HG03039 (cell line): ENCODE measurements at regions not wholly inside any gene's neighbourhood (a gene's known extent, or its start where the extent isn't known, plus 50 kb on each side); places are given as distances from the start of the nearest gene placed in this dataset.

Experiments used
- ATAC-seq: cut with Tn5 transposase; IDR thresholded peaks from one replicate; pipeline ENCODE4 v1.9.1; 2021; ENCODE audit warnings: mild to moderate bottlenecking, moderate library complexity; ENCODE audit not compliant: unreplicated experiment

- ATAC-seq, result no peak
These were observed 209.6 kb downstream of the BUD13 start for GRCh38 chr11:116563028-116563711.

GRCh38 chr11:116560589-116560988 lies 212.2 kb downstream of the BUD13 start:
- no peak for ATAC-seq

- no peak for ATAC-seq
These were observed 214.1 kb downstream of the BUD13 start for GRCh38 chr11:116558504-116559211.

DNA sequence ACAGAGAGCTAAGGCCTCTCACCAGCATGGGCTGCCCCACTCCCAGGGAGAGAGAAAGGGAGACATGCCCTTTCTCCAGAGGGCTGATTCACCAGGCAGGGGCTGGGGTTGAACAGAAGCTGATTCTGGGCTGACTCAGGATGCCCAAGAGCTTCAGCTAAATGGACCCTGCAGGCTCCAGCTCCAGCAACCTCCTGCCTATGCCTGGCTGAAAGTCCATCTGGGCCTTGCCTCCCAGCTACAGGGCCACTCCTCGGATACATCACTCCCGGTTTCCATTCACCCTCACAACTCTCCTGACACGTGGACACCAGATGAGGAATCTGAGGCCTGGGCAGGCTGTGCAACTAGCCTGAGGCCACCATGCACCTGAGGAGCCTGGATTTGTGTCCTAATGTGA lies 215.5 kb downstream of the BUD13 start:
- ATAC-seq, result no peak

GRCh38 chr11:116556483-116556882 lies 216.3 kb downstream of the BUD13 start:
- ATAC-seq, result no peak

GRCh38 chr11:116553482-116553881 lies 219.3 kb downstream of the BUD13 start:
- ATAC-seq, result no peak

DNA sequence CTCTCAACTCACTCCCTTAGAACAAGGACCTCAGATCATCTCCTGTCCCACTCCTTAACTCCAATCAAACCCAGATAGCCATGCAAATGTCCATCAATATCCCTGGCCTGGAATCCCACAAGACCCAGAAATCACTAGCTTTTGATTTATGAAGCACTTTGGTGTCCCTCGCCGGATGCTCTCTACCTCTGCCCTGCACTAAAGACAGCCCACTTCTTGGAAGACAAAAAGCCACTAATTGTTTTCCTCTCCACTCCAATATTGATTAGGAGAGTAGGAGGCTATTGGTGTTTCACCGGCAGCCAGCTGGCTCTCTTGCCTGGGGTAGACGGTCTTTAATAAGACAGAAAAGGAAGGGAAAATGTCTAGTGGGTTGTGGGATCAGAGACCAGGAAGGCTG lies 221.2 kb downstream of the BUD13 start:
- ATAC-seq, result no peak

- ATAC-seq, result no peak
These were observed 224.5 kb downstream of the BUD13 start for GRCh38 chr11:116548256-116548655.

DNA sequence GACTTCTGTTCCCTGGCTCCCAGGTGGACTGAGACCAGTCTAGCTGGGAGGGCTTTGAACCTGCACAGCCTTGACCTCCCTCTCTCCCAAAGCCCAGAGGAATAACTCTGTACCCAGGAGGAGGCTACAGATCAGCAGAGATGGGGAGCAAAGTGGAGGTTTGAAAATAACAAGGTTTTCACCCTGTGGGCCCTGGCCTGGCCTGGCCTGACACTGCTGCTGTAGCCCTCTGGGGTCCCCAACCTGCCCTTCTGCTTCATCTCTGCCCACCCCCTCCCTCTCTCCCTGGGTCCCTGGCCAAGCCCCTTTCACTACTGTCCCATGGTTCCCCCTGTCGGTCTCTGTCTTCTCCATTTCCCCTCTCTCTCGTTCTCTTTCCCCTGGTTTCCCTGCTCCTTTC lies 225.2 kb downstream of the BUD13 start:
- ATAC-seq, result no peak

DNA sequence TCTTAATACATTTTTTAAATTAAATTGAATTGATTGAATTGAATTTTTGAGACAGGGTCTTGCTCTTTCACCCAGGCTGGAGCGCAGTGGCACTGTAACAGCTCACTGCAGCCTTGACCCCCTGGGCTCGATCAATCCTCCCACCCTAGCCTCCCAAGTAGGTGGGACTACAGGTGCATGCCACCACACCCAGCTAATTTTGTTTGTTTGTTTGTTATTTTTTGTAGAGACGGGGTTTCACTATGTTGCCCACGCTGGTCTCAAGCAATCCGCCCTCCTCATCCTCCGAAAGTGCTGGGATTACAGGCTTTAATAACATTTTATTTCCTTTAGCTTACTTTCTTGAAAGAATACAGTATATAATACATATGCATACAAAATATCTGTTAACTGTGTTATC lies 226.9 kb downstream of the BUD13 start:
- no peak for ATAC-seq

DNA sequence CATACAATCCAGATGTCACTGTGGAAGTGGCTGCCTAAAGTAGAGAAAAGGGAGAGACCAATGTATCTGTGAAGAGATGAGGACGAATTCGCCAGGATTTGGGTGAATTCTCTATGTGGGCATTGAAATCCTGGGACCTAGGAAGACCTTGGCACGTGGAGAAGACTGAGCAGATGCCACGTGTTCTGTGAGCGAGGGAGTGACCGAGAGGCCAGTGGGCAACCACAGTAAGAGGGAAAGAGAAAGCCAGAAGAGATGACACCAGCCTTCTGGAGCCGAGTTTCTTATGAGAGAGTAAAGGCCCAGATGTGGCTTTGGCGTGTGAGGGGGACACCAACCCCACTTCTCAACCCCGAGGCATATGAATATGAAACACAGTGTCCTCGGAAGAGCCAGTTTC lies 228.1 kb downstream of the BUD13 start:
- ATAC-seq, result no peak

DNA sequence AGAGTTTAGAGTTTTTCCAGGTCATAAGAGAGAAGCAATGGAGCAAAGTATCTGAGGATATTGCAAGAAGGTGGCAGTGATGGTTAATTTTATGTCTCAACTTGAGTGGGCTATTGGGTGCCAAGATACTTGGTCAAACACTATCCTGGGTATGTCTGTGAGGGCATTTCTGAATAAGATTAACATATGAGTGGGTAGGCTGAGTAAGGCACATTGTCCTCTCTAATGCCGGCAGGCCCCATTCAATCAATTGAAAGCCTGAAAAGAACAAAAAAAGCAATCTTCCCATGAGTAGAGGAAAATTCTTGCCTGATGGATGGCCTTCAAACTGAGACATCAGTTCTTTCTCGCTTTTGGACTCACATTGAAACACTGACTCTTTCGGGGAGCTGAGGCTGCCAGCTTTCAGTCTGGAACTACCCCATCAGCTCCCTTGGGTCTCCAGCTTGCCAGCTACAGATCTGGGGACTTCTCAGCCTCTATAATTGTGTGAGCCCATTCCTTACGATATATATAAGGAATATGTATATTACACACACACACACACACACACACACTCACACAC lies 228.8 kb downstream of the BUD13 start:
- no peak for ATAC-seq

DNA sequence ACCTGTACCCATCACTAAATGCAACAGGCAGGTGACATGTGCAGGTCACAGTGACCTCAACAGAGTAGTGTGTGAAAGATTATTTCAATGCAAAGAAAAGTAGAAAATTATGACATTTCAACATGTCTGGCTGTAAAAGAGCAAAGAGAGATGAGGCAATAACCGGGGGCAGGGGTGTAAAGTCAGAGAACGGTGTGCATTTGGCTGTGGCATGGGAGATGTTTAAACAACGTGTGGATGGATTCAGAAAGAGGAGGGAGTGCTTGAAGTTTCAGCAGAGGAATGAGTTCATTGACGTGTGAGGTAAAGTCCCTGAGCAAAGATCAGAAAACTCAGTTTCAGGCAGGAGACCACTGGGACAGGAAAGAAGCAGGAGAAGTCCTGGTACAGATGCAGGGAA lies 229.7 kb downstream of the BUD13 start:
- ATAC-seq, result no peak

GRCh38 chr11:116542406-116542805 lies 230.4 kb downstream of the BUD13 start:
- ATAC-seq, result no peak

GRCh38 chr11:116541460-116541859 lies 231.3 kb downstream of the BUD13 start:
- ATAC-seq, result no peak

GRCh38 chr11:116540645-116541304 lies 232.0 kb downstream of the BUD13 start:
- no peak for ATAC-seq

DNA sequence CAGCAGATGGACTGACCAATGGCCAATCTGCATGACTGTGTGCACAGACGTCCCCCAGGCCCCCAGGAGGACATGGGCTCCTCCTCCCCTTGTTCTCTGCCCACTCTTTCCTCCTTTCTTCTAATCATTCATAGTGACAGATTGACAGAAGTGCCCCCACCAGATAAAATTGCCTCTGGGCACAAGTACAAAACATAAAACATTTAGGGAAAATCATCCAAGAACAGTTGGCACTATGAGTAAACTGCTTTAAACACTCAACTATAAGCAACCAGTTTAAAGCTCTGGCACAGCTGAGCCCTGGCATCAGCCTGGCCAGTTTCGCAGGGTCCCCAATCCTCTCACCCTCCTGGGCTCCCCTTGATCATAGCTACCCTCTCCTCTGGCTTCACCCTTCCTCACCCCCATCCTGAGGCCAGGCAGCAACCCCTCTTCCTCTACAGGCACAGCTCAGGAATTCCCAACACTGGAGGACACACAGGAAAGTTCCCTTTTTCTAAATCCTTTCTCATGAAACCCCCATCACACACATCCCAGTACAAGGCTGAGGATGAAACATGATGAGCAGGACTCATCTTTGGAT lies 232.9 kb downstream of the BUD13 start:
- no peak for ATAC-seq

DNA sequence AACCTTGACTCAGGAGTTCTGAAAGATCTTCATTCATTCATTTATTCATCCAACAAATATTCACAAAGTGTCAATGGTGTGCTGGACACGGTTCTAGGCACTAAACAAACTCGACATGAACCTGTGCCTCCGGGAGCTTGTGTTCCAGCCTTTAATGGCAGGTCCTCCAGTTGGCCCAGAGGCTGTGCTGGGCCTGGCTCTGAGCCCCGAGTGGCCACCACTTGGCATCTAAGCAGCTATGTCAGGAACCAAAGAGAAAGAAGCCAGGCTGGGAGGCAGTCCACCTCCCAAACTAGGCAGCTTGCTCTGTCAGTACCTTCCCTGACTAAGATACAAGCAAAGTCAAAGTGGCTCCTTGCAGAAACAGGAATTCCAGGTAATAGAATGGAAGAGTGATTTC lies 233.6 kb downstream of the BUD13 start:
- ATAC-seq, result no peak

GRCh38 chr11:116538677-116539076 lies 234.1 kb downstream of the BUD13 start:
- no peak for ATAC-seq

GRCh38 chr11:116537709-116538108 lies 235.1 kb downstream of the BUD13 start:
- ATAC-seq, result no peak

GRCh38 chr11:116537121-116537520 lies 235.7 kb downstream of the BUD13 start:
- no peak for ATAC-seq
